BE2C (cell line): ENCODE measurements at regions not wholly inside any gene's neighbourhood (a gene's known extent, or its start where the extent isn't known, plus 50 kb on each side); places are given as distances from the start of the nearest gene placed in this dataset.

ENCODE experiments used
- DNase-seq: peaks from one replicate; pipeline ENCODE4 v3.0.0-alpha.2; 2020
- H3K27me3 ChIP-seq: fragments of 250-450 bp; sonication (Bioruptor Pico); 2 replicates; pipeline ENCODE4 v1.5.1; 2020; ENCODE audit warnings: mild to moderate bottlenecking
- H3K36me3 ChIP-seq: fragments of 250-450 bp; sonication (Bioruptor Pico); 2 replicates; pipeline ENCODE4 v1.5.1; 2020; ENCODE audit warnings: mild to moderate bottlenecking
- H3K4me1 ChIP-seq: fragments of 250-450 bp; sonication (Bioruptor Pico); 2 replicates; pipeline ENCODE4 v1.5.1; 2020
- H3K4me3 ChIP-seq: 2 replicates; pipeline ENCODE4 v1.5.1; 2011; ENCODE audit warnings: low read depth, low read length
- H3K9me3 ChIP-seq: fragments of 250-450 bp; sonication (Bioruptor Pico); 2 replicates; pipeline ENCODE4 v1.5.1; 2020
- TF ChIP-seq, protein P1 (sequence below): IDR thresholded peaks from 2 replicates; pipeline ENCODE4 v1.5.1; 2012; ENCODE audit warnings: mild to moderate bottlenecking, low read depth, low read length

DNA sequence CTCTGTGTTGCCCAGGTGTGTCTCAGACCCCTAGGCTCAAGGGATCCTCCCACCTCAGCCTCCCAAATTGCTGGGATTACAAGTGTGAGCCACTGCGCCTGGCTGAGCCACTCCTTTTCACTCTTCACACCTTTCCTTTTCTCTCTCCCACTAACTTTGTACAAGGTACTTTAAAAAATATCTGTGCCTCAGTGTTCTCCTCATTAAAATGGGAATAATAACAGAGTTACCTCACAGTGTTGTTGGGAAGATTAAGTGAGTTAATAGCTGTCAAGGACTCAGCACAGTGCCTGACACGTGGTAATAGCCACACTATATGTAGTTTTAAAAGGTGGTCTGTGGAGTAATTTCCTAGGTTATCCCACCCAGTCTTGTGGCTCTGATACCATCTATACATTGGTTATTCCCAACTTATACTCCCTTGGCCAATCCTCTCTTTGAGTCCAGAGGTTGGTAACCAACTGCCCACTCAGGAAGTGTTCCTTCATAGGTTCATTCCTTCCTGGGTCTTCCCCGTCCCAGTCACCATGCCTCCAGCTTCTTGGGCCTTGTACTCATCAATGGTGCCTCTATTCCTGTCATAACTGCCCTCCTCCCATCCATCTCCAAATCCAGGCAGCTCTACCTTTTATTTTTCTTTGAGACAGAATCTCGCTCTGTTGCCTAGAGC, 78.6 kb upstream of the NAA20 start:
- no peaks in the 10 kb centered on the region for H3K4me1 ChIP-seq
- TF ChIP-seq, protein P1, sequence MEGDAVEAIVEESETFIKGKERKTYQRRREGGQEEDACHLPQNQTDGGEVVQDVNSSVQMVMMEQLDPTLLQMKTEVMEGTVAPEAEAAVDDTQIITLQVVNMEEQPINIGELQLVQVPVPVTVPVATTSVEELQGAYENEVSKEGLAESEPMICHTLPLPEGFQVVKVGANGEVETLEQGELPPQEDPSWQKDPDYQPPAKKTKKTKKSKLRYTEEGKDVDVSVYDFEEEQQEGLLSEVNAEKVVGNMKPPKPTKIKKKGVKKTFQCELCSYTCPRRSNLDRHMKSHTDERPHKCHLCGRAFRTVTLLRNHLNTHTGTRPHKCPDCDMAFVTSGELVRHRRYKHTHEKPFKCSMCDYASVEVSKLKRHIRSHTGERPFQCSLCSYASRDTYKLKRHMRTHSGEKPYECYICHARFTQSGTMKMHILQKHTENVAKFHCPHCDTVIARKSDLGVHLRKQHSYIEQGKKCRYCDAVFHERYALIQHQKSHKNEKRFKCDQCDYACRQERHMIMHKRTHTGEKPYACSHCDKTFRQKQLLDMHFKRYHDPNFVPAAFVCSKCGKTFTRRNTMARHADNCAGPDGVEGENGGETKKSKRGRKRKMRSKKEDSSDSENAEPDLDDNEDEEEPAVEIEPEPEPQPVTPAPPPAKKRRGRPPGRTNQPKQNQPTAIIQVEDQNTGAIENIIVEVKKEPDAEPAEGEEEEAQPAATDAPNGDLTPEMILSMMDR = no peak
- peaks cover 12% of the 10 kb centered on the region for H3K27me3 ChIP-seq
- DNase-seq = no peak
- H3K9me3 ChIP-seq = no peaks in the 10 kb centered on the region
- H3K4me3 ChIP-seq = no peak overlapping the region
- no peaks in the 10 kb centered on the region for H3K36me3 ChIP-seq

DNA sequence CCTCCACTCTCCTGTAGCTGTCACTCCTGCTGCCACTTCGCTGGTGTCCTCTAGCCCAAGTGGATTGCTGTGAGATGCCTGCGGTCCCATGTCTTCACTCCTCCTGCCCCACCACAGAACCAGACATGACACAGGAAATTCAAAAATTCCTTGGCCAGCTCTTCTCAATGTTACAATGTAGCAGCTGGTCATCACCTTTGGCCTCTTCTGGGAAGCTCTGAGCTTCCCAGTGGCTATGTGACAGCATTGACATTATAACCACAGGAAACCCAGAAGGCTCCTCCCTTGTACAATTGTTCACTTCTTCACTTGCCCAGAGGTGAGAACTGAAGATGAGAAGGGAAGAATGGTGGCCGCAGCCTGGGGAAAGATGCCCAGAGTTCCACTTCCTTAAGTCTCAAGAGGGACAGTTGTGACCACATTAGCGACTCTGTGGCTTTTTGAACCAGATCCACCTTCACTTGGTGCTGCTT, 76.1 kb upstream of the NAA20 start:
- H3K4me3 ChIP-seq = no peak overlapping the region
- H3K27me3 ChIP-seq = peaks cover 16% of the 10 kb centered on the region
- no peaks in the 10 kb centered on the region for H3K4me1 ChIP-seq
- no peaks in the 10 kb centered on the region for H3K9me3 ChIP-seq
- H3K36me3 ChIP-seq = no peaks in the 10 kb centered on the region
- TF ChIP-seq, protein P1 = no peak
- no peak for DNase-seq

DNA sequence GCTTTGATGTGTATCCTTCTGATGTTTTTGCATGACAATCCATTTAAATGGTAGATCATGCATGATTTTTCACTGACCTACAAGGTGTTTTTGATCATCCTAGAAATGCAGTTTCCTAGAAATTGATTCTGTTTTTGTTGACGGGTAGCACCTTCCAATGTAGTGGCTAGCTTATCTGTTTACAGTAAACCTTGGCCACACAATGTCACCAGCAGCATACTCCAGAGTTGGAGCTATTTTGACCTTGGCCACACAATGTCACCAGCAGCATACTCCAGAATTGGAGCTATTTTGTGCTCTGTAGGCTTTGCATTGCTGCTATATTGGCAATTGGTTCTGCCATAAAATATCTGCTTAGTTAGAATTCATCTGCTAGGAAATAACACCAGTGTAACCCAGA, 74.6 kb upstream of the NAA20 start:
- DNase-seq = no peak
- Histone ChIP-seq H3K4me1 (no peaks in the 10 kb centered on the region), H3K4me3 (no peak overlapping the region), H3K27me3 (peaks cover 10% of the 10 kb centered on the region; the same call in 1 of the 2 replicates), H3K36me3 (no peaks in the 10 kb centered on the region), H3K9me3 (no peaks in the 10 kb centered on the region)
- TF ChIP-seq, protein P1 = no peak

DNA sequence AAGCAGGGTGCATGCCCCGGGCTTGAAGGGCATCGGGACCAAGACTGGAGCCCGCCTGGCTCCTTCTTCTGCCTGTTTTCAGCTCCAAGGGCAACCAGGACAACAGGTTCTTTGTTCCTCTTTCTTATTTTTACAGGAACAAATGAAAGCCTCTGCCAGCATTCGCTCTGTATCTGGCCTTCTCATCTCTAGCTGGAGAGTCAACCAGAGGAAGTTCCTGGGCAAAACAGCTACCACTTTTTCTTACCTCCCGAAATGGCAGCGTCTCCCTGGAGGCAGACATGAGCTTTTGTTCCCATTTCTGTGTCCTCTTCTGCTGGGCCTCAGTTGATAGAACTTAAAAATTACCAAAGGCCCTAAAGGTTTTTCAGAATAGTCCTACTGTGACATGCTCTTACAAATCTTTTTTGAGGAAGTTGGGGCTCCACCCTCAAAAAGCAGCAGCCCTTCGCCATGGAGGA, 74.1 kb upstream of the NAA20 start:
- H3K36me3 ChIP-seq = no peaks in the 10 kb centered on the region
- H3K27me3 ChIP-seq = peaks cover 6% of the 10 kb centered on the region; the same call in 1 of the 2 replicates
- H3K9me3 ChIP-seq = no peaks in the 10 kb centered on the region
- no peak for DNase-seq
- TF ChIP-seq, protein P1 = no peak
- H3K4me1 ChIP-seq = no peaks in the 10 kb centered on the region
- no peak overlapping the region for H3K4me3 ChIP-seq

DNA sequence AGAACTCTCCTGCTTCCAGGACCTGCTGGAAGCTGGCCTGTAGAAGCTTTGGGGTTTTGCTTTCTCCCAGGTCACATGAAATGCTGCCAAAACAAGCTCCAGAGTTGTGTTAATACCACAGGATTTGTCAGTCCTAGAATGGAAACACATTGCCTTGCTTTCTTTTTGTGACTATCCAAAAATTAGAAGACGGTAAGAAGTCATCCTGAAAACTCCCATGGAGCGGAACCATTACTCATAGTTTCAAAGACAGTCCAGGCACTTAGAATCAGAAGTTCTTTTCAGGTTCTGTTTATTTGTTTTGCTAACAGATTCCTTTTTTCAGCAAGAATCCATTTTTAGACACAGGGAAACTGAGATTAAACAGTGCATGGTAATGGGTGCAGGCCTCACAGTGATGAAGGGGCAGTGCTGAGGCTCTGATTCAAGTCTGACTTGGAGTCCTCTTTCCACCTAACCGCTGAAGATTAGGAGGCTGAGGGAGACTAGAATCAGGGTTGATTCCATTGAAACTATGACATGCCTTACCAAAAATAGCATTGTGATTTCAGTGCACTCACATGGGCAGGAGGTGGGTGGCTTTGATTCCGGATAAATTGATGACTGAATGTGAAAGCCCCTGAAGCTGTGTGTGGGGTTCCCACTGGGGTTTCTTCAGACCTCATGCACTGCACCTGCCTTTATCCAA, 72.2 kb upstream of the NAA20 start:
- TF ChIP-seq, protein P1 = no peak
- no peaks in the 10 kb centered on the region for H3K4me1 ChIP-seq

More for the DNA sequence above, 72.2 kb upstream of the NAA20 start:
- Histone ChIP-seq H3K4me3 (no peak overlapping the region), H3K36me3 (no peaks in the 10 kb centered on the region), H3K27me3 (peaks cover 6% of the 10 kb centered on the region; the same call in 1 of the 2 replicates), H3K9me3 (no peaks in the 10 kb centered on the region)
- DNase-seq = no peak
